Kidney epithelial cell (primary cell): ENCODE measurements at regions not wholly inside any gene's neighbourhood (a gene's known extent, or its start where the extent isn't known, plus 50 kb on each side); places are given as distances from the start of the nearest gene placed in this dataset.
"Not testable (repeated sequence)": the region's sequence is repeated elsewhere in the genome, so short reads cannot be mapped to it uniquely, and the experiment has no call there.

ENCODE experiments used
- DNase-seq: peaks from one replicate; pipeline ENCODE4 v3.0.0-alpha.2; 2010; ENCODE audit warnings: low read depth
- H3K27me3 ChIP-seq: 2 replicates; pipeline ENCODE4 v1.6.0; 2011; ENCODE audit warnings: low read length; ENCODE audit not compliant: control insufficient read depth, insufficient read depth
- H3K36me3 ChIP-seq: 2 replicates; pipeline ENCODE4 v1.5.1; 2011; ENCODE audit warnings: low read length; ENCODE audit not compliant: control insufficient read depth, insufficient read depth
- H3K4me3 ChIP-seq: 2 replicates; pipeline ENCODE4 v1.5.1; 2011; ENCODE audit warnings: low read depth, mild to moderate bottlenecking, control low read depth, low read length
- TF ChIP-seq, protein P1 (sequence below): IDR thresholded peaks from 2 replicates; pipeline ENCODE4 v1.5.1; 2011; ENCODE audit warnings: mild to moderate bottlenecking, moderate library complexity, low read length, control low read depth, inconsistent platforms; ENCODE audit not compliant: insufficient read depth, poor library complexity, severe bottlenecking

GRCh38 chr3:69642606-69643005, 96.7 kb upstream of the MITF start:
- no peaks in the 10 kb centered on the region for H3K27me3 ChIP-seq
- no peaks in the 10 kb centered on the region for H3K36me3 ChIP-seq
- TF ChIP-seq, protein P1, sequence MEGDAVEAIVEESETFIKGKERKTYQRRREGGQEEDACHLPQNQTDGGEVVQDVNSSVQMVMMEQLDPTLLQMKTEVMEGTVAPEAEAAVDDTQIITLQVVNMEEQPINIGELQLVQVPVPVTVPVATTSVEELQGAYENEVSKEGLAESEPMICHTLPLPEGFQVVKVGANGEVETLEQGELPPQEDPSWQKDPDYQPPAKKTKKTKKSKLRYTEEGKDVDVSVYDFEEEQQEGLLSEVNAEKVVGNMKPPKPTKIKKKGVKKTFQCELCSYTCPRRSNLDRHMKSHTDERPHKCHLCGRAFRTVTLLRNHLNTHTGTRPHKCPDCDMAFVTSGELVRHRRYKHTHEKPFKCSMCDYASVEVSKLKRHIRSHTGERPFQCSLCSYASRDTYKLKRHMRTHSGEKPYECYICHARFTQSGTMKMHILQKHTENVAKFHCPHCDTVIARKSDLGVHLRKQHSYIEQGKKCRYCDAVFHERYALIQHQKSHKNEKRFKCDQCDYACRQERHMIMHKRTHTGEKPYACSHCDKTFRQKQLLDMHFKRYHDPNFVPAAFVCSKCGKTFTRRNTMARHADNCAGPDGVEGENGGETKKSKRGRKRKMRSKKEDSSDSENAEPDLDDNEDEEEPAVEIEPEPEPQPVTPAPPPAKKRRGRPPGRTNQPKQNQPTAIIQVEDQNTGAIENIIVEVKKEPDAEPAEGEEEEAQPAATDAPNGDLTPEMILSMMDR, result no peak
- no peak overlapping the region for H3K4me3 ChIP-seq
- DNase-seq, result no peak

GRCh38 chr3:69639851-69640250, 99.4 kb upstream of the MITF start:
- Histone ChIP-seq H3K36me3 (no peaks in the 10 kb centered on the region), H3K27me3 (no peaks in the 10 kb centered on the region), H3K4me3 (no peak overlapping the region)
- TF ChIP-seq, protein P1, result no peak
- DNase-seq, result no peak

GRCh38 chr3:69628951-69629350, 110.3 kb upstream of the MITF start:
- Histone ChIP-seq H3K36me3 (no peaks in the 10 kb centered on the region), H3K27me3 (no peaks in the 10 kb centered on the region), H3K4me3 (no peak overlapping the region)
- TF ChIP-seq, protein P1, result no peak
- no peak for DNase-seq

- no peak for DNase-seq
- Histone ChIP-seq H3K27me3 (no peaks in the 10 kb centered on the region), H3K4me3 (no peak overlapping the region), H3K36me3 (no peaks in the 10 kb centered on the region)
- TF ChIP-seq, protein P1, result no peak
These were observed 126.0 kb upstream of the MITF start for GRCh38 chr3:69613286-69613685.

- no peak overlapping the region for H3K4me3 ChIP-seq
- no peak for DNase-seq
- H3K27me3 ChIP-seq, result no peaks in the 10 kb centered on the region
- H3K36me3 ChIP-seq, result no peaks in the 10 kb centered on the region
- TF ChIP-seq, protein P1, result no peak
These were observed 126.5 kb upstream of the MITF start for GRCh38 chr3:69612791-69613190.

- not testable (repeated sequence) for H3K27me3 ChIP-seq, H3K4me3 ChIP-seq, DNase-seq, H3K36me3 ChIP-seq
These were observed 129.7 kb upstream of the MITF start for GRCh38 chr3:69609566-69609965.
